SU-DHL-6 (cell line): ENCODE measurements at regions not wholly inside any gene's neighbourhood (a gene's known extent, or its start where the extent isn't known, plus 50 kb on each side); places are given as distances from the start of the nearest gene placed in this dataset.

Experiments used
- H2AFZ ChIP-seq: fragments of 200-600 bp; sonication (generic); 2 replicates; pipeline ENCODE4 v1.6.1; 2014; ENCODE audit warnings: low read depth, mild to moderate bottlenecking, moderate library complexity, mixed read lengths, antibody characterized with exemption, low read length; ENCODE audit not compliant: severe bottlenecking
- H3F3A ChIP-seq: fragments of 200-600 bp; shearing (Covaris generic); 2 replicates; pipeline ENCODE4 v1.6.0; 2016; ENCODE audit warnings: antibody characterized with exemption, mild to moderate bottlenecking; ENCODE audit not compliant: insufficient read depth
- H3K27ac ChIP-seq: fragments of 200-600 bp; sonication (generic); 2 replicates; pipeline ENCODE4 v1.5.1; 2016; ENCODE audit warnings: low read depth, mild to moderate bottlenecking, low read length, moderate library complexity, mixed read lengths
- H3K27me3 ChIP-seq: fragments of 200-600 bp; sonication (generic), shearing (Covaris generic); 2 replicates; pipeline ENCODE4 v1.6.0; 2014; ENCODE audit warnings: mild to moderate bottlenecking, low read length
- H3K36me3 ChIP-seq: fragments of 200-600 bp; sonication (generic); 2 replicates; pipeline ENCODE4 v1.6.1; 2014; ENCODE audit warnings: mild to moderate bottlenecking, low read length, mixed read lengths
- H3K4me2 ChIP-seq: fragments of 300-600, 200-600 bp; shearing (Covaris generic), sonication (generic); 2 replicates; pipeline ENCODE4 v1.6.0; 2014; ENCODE audit warnings: low read length, low read depth, mild to moderate bottlenecking; ENCODE audit not compliant: poor library complexity, severe bottlenecking
- H3K4me3 ChIP-seq: fragments of 200-600 bp; sonication (generic); 2 replicates; pipeline ENCODE4 v1.5.1; 2014; ENCODE audit warnings: antibody characterized with exemption, low read length, mild to moderate bottlenecking, mixed read lengths; ENCODE audit not compliant: insufficient read depth, poor library complexity, severe bottlenecking
- H3K79me2 ChIP-seq: fragments of 200-600 bp; sonication (generic); 2 replicates; pipeline ENCODE4 v1.6.1; 2014; ENCODE audit warnings: mild to moderate bottlenecking, low read length, moderate library complexity; ENCODE audit not compliant: insufficient read depth
- H3K9ac ChIP-seq: fragments of 200-600 bp; sonication (generic); 2 replicates; pipeline ENCODE4 v1.7.0; 2014; ENCODE audit warnings: mild to moderate bottlenecking, low read length
- H3K9me2 ChIP-seq: fragments of 200-600 bp; sonication (generic); replicated peaks from 2 replicates; pipeline ENCODE4 v1.6.1; 2014; ENCODE audit warnings: low read length; ENCODE audit not compliant: insufficient read depth
- H3K9me3 ChIP-seq: fragments of 200-600 bp; sonication (generic); 2 replicates; pipeline ENCODE4 v1.6.1; 2014; ENCODE audit warnings: low read length, mixed read lengths; ENCODE audit not compliant: insufficient read depth
- H4K20me1 ChIP-seq: fragments of 200-600 bp; sonication (generic); 2 replicates; pipeline ENCODE4 v1.6.1; 2014; ENCODE audit warnings: low read depth, mild to moderate bottlenecking, antibody characterized with exemption, low read length, moderate library complexity, mixed read lengths
- CTCF ChIP-seq: fragments of 200-600 bp; sonication (generic); IDR thresholded peaks from one replicate; pipeline ENCODE4 v1.5.1; 2017; ENCODE audit warnings: antibody characterized with exemption, mild to moderate bottlenecking, low read length, moderate library complexity; ENCODE audit not compliant: insufficient read depth, poor library complexity, severe bottlenecking
- EZH2phosphoT487 ChIP-seq: fragments of 200-600 bp; sonication (generic), shearing (Covaris generic); conservative IDR thresholded peaks from 2 replicates; pipeline ENCODE4 v1.6.1; 2018; ENCODE audit warnings: mild to moderate bottlenecking, antibody characterized with exemption, low read length, moderate library complexity, mixed read lengths

DNA sequence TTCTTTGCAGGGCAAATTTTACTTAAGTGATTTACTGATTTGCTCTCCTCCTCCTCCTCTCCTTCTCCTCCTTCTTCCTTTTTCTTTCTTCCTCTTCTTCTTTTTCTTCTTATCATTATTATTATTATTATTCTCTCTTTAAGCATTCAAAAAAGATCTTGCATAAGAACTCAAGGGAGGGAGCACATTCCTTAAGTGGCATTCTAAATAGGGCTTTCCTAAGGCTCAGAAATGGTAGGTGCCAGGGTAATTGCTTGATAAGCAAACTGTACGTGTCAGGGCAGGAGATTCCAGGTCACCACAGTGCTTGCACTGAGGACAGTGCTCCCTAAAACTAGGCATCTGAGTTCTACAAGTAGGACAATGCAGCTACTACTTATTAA lies 92.4 kb downstream of the SPTSSA start:
- no peak overlapping the region for H3K27ac ChIP-seq
- TF ChIP-seq CTCF (no peak), EZH2phosphoT487 (no peak)
- H3K27me3 ChIP-seq, result no peaks in the 10 kb centered on the region
- no peaks in the 10 kb centered on the region for H3K79me2 ChIP-seq
- H3K36me3 ChIP-seq, result no peaks in the 10 kb centered on the region
- H3F3A ChIP-seq, result no peaks in the 10 kb centered on the region
- H3K9ac ChIP-seq, result no peak overlapping the region
- no peak overlapping the region for H2AFZ ChIP-seq
- no peak overlapping the region for H3K4me3 ChIP-seq
- H3K9me2 ChIP-seq, result no peaks in the 10 kb centered on the region
- H3K4me2 ChIP-seq, result no peak overlapping the region
- H4K20me1 ChIP-seq, result no peaks in the 10 kb centered on the region
- no peaks in the 10 kb centered on the region for H3K9me3 ChIP-seq

GRCh38 chr14:34368971-34369647 lies 92.9 kb downstream of the SPTSSA start:
- no peaks in the 10 kb centered on the region for H4K20me1 ChIP-seq
- H3K4me3 ChIP-seq, result no peak overlapping the region
- no peak overlapping the region for H2AFZ ChIP-seq
- no peak overlapping the region for H3K4me2 ChIP-seq
- H3K9me2 ChIP-seq, result no peaks in the 10 kb centered on the region
- no peak for TF ChIP-seq CTCF
- no peak for TF ChIP-seq EZH2phosphoT487
- H3K27ac ChIP-seq, result no peak overlapping the region
- no peaks in the 10 kb centered on the region for H3K27me3 ChIP-seq
- H3K9ac ChIP-seq, result no peak overlapping the region
- no peaks in the 10 kb centered on the region for H3K79me2 ChIP-seq
- no peaks in the 10 kb centered on the region for H3F3A ChIP-seq
- no peaks in the 10 kb centered on the region for H3K36me3 ChIP-seq
- no peaks in the 10 kb centered on the region for H3K9me3 ChIP-seq

GRCh38 chr14:34368115-34368970 lies 93.7 kb downstream of the SPTSSA start:
- no peaks in the 10 kb centered on the region for H3K9me3 ChIP-seq
- H3K27me3 ChIP-seq, result no peaks in the 10 kb centered on the region
- no peak overlapping the region for H3K4me2 ChIP-seq
- H3K36me3 ChIP-seq, result no peaks in the 10 kb centered on the region
- no peaks in the 10 kb centered on the region for H3K9me2 ChIP-seq
- H4K20me1 ChIP-seq, result no peaks in the 10 kb centered on the region
- H3F3A ChIP-seq, result no peaks in the 10 kb centered on the region
- no peaks in the 10 kb centered on the region for H3K79me2 ChIP-seq
- H3K9ac ChIP-seq, result no peak overlapping the region
- no peak overlapping the region for H3K27ac ChIP-seq
- H3K4me3 ChIP-seq, result no peak overlapping the region
- TF ChIP-seq EZH2phosphoT487 (no peak), CTCF (no peak)
- H2AFZ ChIP-seq, result no peak overlapping the region
